NCI-H1092 (cell line): ENCODE measurements at regions not wholly inside any gene's neighbourhood (a gene's known extent, or its start where the extent isn't known, plus 50 kb on each side); places are given as distances from the start of the nearest gene placed in this dataset.
A peak's percentile ranks its signal among the peaks of the same experiment; 100 is the strongest.
"Not testable (repeated sequence)": the region's sequence is repeated elsewhere in the genome, so short reads cannot be mapped to it uniquely, and the experiment has no call there.

ENCODE experiments used
- DNase-seq: peaks from one replicate; lab custom pipeline; 2025; lab: John Stamatoyannopoulos, UW

- not testable (repeated sequence) for DNase-seq
Measured at GRCh38 chr15:84094720-84095119, 140.9 kb upstream of the GOLGA6L4 start.

GRCh38 chr15:84097053-84097452 lies 138.5 kb upstream of the GOLGA6L4 start:
- DNase-seq: not testable (repeated sequence)

- DNase-seq: no peak
Measured at GRCh38 chr15:84098604-84099003, 137.0 kb upstream of the GOLGA6L4 start.

GRCh38 chr15:84099181-84099580 lies 136.4 kb upstream of the GOLGA6L4 start:
- DNase-seq: no peak

- no peak for DNase-seq
Measured at GRCh38 chr15:84103345-84103744, 132.2 kb upstream of the GOLGA6L4 start.

GRCh38 chr15:84104853-84105252 lies 130.7 kb upstream of the GOLGA6L4 start:
- DNase-seq: no peak

GRCh38 chr15:84108728-84109127 lies 126.8 kb upstream of the GOLGA6L4 start:
- no peak for DNase-seq

GRCh38 chr15:84111575-84111974 lies 124.0 kb upstream of the GOLGA6L4 start:
- DNase-seq: no peak

- DNase-seq: no peak
Measured at GRCh38 chr15:84112025-84112424, 123.5 kb upstream of the GOLGA6L4 start.

GRCh38 chr15:84113919-84114318 lies 121.7 kb upstream of the GOLGA6L4 start:
- no peak for DNase-seq

- DNase-seq: not testable (repeated sequence)
Measured at GRCh38 chr15:84114680-84115079, 120.9 kb upstream of the GOLGA6L4 start.

- DNase-seq: not testable (repeated sequence)
Measured at GRCh38 chr15:84119351-84119750, 116.2 kb upstream of the GOLGA6L4 start.

- DNase-seq: not testable (repeated sequence)
Measured at GRCh38 chr15:84120903-84121302, 114.7 kb upstream of the GOLGA6L4 start.

- DNase-seq: not testable (repeated sequence)
Measured at GRCh38 chr15:84128706-84129105, 106.9 kb upstream of the GOLGA6L4 start.

GRCh38 chr15:84130098-84130831 lies 105.3 kb upstream of the GOLGA6L4 start:
- not testable (repeated sequence) for DNase-seq

- not testable (repeated sequence) for DNase-seq
Measured at GRCh38 chr15:84135931-84136456, 99.6 kb upstream of the GOLGA6L4 start.

- peak; percentile 51 for DNase-seq
Measured at GRCh38 chr15:84142888-84143337, 92.7 kb upstream of the GOLGA6L4 start.

- DNase-seq: no peak
Measured at GRCh38 chr15:84143753-84144314, 91.7 kb upstream of the GOLGA6L4 start.

GRCh38 chr15:84144946-84145345 lies 90.6 kb upstream of the GOLGA6L4 start:
- not testable (repeated sequence) for DNase-seq

- DNase-seq: not testable (repeated sequence)
Measured at GRCh38 chr15:84146299-84146698, 89.3 kb upstream of the GOLGA6L4 start.

GRCh38 chr15:84147307-84147706 lies 88.3 kb upstream of the GOLGA6L4 start:
- not testable (repeated sequence) for DNase-seq

GRCh38 chr15:84151205-84151931 lies 84.2 kb upstream of the GOLGA6L4 start:
- no peak for DNase-seq
